ENCODE measurements at regions not wholly inside any gene's neighbourhood (a gene's known extent, or its start where the extent isn't known, plus 50 kb on each side); places are given as distances from the start of the nearest gene placed in this dataset.

- TF ChIP-seq POLR2A (IDR thresholded peaks at IDR 0.05) (no peak), CTCF (IDR thresholded peaks at IDR 0.05) (no peak)
These were observed 101.7 kb upstream of the FOXA2 start for GRCh38 chr20:22686097-22686496.

All from prostate gland (tissue), 2 donors.